ENCODE measurements at regions not wholly inside any gene's neighbourhood (a gene's known extent, or its start where the extent isn't known, plus 50 kb on each side); places are given as distances from the start of the nearest gene placed in this dataset.
"Not testable (repeated sequence)": the region's sequence is repeated elsewhere in the genome, so short reads cannot be mapped to it uniquely, and the experiment has no call there.

DNA sequence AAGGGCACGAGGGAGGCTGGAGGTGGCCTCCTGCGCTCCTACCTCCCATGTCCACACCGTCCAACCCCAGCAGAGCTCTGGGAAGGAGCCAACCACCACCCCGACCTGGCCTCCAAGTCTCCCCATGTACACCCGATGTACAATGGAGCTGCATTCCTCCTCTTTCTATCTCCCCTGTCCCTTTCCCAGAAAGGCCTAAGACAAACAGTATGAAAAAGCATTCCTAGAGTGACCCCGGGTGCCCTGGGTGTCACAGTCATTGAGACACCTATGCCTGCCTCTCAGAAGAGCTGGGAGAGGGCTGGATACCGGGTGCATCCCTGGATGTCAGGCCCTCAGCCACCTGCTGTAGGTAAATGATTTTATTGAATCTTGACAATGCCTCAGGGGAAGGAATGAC is 248.1 kb downstream of the EMX2 start:
- DNase-seq (ENCODE audit: low read depth): no peak

DNA sequence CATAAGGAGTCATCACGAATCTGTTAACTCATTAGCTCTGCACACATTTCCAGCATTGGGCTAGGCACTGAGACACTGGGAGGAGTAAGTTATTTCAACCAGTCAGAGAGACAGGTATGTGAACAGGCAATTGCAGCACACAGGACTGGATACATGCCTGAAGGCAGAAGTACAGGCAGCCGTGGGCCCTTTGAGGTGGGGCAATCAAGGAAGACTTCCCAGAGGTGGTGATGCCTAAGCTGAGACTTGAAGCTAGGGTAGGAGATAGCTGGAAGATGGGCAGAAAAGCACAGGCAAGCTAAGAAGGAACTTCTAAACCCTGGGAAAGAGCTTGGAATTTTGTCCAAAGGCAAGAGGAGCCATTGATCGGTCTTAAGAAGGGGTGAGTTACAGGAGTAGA is 249.7 kb downstream of the EMX2 start:
- no peak for DNase-seq (ENCODE audit: low read depth)

DNA sequence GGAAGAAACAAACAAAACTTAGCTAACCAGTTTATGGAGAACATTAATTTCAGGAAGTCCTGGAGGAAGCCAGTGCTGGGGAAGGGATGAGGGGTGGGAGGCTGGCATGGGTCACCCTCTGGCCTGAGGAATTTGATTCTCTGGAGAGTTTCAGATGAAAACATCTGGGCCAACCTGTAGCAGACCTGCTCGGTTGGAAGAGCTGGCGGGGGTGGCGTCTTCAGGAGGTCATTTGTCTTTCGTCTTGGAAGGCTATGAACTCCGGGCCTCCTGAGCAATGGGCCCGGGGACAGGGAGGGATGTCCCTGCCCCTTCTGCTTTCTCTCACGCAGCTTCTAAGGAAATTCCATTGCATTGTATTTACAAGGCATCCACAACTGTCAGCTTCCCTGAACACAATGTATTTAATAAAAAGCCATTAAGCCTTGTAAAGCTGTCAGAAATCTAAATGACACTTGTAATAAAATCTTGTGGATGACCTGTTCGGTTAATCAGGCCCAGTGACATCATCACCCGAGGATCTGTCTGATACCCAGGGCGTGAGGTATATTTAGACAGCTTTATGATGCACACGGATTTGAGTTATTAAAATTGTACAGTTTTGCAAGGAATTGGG is 250.5 kb downstream of the RAB11FIP2 start:
- DNase-seq (ENCODE audit: low read depth): no peak

DNA sequence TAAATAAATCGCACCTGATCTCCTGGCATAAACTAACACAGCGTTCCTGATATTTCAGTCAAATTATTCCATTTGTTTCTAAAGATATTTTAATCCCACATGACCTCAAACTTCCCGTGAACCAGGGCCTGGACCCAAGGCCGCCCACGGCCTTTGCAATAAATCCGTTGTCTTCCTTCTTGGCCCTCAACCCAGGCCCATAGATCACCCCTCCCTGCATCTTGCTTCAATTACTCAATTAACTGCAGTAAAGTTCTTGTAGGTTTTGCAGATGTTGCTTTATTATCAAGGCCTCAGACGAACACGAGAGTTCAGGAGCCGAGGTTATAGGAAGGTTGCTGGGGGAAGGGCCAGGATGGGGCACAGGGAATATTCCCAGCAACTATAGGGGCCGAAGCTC is 249.4 kb downstream of the RAB11FIP2 start:
- no peak for DNase-seq (ENCODE audit: low read depth)

DNA sequence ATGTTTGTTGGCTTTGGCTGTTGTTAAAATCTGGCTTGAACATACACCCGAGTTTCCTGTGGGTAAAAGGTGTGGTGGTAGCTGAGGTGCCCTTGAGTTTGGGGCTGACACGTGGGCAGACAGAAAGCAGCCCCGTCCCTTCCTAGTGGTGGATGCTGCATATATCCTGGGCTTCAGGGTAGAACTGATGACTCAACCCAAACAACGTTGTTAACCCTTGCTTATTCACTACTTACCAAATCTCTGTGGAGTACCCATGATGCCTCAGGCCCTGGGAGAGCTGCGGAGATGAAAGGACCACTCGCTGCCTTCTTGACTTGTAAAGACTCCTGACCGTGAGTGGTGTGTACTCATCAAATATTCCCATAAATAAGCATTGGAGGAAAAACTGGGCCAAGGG is 245.1 kb downstream of the RAB11FIP2 start:
- DNase-seq (ENCODE audit: low read depth): no peak

DNA sequence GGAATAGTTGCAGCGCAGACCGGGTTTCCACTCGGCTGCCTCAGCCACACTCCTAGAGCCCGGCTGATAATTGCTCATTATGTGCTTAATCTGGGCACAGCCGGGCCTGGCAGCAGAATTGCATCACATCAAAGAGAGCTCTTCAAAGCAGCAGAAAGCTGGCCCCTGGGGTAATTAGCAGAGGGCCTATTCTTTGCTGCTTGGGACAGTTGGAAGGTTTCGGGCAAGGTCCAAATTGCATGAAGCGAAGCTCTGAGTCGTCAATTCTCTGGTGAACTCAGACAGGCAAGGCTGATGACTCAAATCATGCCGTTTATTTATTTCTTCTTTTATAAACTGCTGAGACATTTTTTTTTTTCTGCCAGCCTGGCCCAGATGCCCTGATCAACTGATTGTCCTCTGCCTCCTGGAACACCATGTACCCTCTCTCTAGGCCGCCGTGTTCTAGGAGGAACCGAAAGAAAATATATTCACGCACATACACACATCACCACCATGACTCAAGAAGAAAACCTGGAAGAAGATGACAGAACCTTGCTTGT is 242.2 kb downstream of the RAB11FIP2 start:
- DNase-seq (ENCODE audit: low read depth): no peak

DNA sequence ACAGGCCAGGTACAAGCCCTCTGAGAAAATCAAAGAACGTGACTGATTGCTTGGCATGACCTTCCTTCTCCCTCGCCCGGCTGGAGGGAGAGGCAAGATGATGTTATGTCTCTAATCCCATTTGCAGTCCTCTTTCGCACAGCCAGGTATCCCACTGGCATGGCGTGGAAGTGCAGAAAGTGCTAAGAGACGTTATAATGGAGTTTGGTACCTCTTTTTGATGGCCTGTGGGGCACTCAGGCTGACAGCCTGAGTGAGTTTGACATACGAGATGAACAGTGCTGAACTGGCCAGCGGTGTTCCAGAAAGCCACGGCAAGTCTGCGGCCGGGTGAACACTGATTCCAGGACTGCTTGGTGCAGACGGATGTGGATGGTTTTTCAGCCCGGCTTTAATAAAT is 241.6 kb downstream of the RAB11FIP2 start:
- DNase-seq (ENCODE audit: low read depth): no peak

DNA sequence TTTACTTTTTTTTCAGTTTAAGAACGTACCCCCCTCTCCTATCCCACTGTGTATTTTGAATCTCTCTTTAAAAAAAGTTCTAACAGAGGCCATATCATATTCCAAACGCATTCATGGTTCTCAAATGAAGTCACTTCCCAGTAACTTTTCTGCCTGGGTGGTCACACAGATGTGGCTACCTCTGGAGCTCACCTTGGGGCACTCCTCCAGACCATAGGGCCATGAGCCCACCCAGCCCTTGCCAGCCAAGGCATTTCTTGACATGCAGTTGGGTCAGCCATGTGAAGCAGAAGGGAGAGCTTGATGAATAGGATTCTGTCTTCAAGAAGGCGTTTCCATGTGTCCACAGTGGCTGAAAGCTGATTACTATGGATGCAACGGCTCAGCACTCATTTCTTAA is 239.3 kb downstream of the RAB11FIP2 start:
- DNase-seq (ENCODE audit: low read depth): no peak

DNA sequence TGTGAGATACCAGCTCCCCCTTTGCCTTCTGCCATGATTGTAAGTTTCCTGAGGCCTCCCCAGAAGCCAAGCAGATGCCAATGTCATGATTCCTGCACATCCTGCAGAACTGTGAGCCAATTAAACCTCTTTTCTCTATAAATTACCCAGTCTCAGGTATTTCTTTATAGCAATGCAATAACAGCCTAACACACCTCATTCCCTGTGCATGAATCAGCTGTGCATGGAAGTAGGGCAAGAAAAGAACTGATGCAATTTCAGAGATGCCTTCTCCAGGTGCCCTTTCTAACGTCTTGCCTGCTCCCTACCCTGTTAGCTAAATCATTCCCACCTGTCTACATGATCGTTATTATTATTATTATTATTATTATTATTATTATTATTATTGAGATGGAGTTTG is 230.9 kb downstream of the RAB11FIP2 start:
- DNase-seq (ENCODE audit: low read depth): not testable (repeated sequence)

DNA sequence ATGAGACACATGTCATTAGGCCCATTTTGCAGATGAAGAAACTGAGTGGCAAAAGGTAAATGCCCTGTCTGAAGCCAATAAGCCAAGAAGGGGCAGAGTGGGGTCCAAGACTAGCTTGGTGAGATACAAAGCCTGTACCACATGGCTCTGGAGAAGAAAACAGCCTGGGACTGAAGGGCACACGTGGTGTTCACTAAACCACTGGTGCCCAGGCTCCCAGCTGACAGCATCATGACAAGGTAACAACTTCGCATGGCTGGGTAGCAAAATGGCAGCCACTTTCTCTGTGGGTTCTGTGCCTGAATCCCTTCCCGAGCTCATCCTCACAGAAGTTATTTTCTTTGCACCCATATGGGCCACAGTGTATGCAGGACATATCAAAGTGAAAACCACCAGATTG is 229.6 kb downstream of the RAB11FIP2 start:
- DNase-seq (ENCODE audit: low read depth): no peak

DNA sequence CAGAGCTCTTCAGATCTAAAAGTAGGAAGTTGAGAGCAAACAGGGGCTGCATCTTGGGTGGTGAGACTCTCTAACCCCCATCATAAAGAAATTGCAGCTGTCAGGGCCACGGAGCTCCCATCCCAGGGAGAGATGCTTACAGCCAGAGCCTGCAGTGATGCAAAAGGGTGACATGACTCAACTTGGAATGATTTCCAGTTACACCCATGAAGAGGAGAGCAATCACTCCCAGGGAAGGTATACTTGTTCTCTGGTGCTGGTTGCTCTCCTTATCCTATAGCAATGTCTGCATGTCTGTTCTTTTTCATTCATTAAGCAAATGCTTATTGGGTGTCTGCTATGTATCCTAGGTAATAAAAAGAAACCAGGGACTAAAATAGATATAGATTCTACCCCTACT is 228.0 kb downstream of the RAB11FIP2 start:
- DNase-seq (ENCODE audit: low read depth): no peak

DNA sequence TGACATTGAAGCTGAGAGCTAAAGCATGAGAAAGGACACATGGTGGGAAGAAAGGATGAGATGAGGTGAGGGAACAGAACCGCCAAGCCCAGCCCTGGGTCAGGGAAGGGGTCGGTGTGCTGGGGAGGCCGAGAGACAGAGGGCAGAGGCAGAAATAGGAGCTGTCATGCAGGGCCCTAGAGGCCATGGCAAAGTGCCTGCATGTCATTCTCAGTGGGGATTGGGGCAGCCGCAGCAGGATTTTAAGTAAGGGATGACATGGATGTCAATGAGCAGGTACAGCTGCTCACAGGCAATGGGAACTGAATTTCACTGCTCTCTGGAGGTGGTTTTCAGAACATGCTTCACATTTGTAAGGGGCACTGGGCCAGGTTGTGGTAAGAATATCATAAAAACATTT is 227.4 kb downstream of the RAB11FIP2 start:
- DNase-seq (ENCODE audit: low read depth): no peak

DNA sequence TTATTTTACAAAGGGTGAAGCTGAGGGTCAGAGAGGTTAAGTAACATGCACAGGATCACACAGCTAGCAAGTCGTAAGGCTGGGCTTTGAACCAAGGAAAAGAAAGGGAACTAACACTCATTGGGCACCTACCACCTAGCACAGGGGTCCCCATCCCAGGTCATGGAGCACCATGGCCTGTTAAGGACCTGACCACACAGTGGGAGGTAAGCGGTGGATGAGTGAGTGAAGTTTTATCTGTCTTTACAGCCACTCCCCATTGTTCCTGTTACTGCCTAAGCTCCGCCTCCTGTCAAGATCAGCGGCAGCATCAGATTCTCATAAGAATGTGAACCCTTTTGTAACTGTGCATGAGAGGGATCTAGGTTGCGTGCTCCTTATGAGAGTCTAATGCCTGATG is 222.8 kb downstream of the RAB11FIP2 start:
- DNase-seq (ENCODE audit: low read depth): no peak

DNA sequence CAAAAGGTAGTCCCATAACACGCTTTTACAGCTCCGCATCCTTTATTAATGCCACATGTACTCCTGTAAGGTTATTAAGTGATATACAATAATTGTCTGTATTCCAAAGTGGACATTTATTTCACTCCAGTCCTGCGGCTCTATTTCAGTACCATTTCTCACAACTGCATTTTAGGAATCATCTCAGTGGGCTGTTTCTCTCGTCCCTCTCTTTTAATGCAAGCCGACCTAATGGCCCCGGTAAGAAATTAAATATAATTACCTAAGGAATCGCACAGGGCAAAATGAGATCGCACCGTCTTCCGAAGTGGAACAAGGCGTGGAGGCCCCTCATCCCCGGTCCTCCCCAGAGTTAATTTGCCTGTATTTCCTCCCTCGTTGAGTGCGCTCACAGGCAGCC is 216.5 kb downstream of the RAB11FIP2 start:
- DNase-seq (ENCODE audit: low read depth): no peak

DNA sequence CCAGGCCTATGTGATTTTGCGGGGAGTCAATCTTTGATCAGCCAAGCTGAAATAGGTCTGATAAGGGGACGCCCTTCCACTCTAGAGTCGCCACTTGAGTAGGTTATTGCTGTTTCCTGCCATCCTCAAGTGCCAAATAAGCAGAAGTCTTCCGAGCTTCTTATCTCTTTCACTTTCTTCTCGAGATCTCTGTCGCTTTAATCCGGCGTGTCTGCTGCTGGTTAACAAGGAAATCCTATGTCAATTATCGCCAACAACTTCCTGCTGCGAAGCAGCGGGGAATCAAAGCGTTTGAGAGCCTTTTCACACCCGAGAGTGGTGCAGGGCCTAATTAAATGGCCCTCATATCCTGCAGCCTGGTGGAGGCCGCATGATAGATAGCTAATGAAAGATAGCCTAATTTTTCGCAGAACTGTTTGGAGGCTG is 215.9 kb downstream of the RAB11FIP2 start:
- no peak for DNase-seq (ENCODE audit: low read depth)

DNA sequence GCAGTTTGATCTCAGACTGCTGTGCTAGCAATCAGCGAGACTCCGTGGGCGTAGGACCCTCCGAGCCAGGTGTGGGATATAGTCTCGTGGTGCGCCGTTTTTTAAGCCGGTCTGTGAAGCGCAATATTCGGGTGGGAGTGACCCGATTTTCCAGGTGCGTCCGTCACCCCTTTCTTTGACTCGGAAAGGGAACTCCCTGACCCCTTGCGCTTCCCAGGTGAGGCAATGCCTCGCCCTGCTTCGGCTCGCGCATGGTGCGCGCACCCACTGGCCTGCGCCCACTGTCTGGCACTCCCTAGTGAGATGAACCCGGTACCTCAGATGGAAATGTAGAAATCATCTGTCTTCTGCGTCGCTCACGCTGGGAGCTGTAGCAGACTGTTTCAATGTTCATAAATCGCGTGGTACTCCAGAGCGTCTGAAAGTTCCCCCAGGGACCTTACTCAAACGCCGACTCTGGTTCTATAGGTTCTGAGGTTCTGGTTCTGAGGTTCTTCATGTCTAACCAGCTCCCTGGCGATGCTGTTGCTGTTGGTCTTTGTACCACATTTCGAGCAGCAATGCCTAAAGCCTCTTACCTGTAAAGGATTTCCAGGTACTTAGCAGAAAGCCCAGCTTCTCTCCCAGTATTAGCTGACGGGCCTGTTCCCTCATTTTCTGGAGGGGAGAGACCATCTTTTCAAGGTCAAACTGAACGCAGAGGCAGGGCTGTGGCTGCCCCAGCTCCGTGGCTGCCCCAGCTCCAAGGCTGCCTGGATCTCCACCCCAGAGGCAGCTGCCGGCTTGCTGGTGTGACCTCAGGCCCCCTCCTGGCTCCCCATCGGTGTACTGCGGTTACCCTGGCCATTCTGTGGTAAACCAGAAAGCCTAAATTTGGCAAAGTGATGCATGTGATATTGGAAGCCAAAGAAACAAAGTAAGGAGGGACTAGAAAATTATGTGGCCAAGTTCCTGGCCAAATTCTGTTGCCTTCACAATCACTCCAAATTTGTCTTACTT is 207.9 kb downstream of the RAB11FIP2 start:
- not testable (repeated sequence) for DNase-seq (ENCODE audit: low read depth)

DNA sequence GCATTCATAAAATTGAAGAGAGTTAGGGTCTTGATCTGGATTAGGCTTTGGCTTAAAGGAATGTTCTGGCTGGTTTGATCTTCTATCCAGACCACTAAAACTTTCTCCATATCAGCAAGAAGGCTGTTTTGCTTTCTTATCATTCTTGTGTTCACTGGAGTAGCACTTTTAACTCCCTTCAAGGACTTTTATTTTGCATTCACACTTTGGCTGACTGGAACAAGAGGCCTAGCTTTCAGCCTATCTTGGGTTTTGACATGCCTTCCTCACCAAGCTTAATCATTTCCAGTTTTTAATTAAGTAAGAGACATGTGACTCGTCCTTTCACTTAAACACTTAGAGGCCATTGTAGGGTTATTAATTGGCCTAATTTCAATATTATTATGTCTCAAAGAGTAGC is 190.3 kb downstream of the RAB11FIP2 start:
- DNase-seq (ENCODE audit: low read depth): not testable (repeated sequence)

DNA sequence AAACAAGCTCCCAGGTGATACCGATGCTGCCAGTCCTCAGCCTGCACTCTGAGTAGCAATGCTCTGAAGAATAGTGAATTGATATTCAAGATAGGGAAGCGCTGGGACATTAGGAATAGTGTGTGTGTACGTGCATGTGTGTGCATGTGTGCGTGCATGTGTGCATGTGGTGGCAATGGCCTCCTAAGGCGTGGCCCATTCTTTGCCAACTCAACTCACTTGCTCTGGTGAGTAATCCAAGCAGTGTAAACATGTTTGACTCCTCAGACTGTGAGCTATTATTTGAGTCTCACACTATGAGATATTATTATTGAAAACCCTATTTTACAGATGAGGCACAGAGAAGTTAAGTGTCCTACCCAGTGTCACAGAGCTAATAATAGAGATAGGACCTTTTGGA is 186.6 kb downstream of the RAB11FIP2 start:
- no peak for DNase-seq (ENCODE audit: low read depth)

DNA sequence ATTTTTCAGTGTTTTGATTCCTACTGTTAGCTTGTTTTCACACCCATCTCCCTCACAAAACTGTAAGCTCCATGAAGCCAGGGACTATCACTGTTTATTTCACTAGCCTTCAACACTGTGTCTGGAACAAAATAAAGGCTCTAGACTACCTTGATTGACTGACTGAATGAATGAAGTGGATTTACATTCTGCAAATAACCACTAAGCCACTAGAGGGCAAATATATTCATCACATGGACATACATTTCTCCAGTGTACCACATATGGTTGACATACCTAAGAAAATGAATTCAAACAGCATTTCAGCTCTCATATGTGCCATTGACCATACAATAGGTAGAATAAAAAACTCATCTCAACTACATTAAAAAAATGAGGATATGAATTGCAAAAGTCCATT is 185.9 kb downstream of the RAB11FIP2 start:
- DNase-seq (ENCODE audit: low read depth): peak; percentile 43

DNA sequence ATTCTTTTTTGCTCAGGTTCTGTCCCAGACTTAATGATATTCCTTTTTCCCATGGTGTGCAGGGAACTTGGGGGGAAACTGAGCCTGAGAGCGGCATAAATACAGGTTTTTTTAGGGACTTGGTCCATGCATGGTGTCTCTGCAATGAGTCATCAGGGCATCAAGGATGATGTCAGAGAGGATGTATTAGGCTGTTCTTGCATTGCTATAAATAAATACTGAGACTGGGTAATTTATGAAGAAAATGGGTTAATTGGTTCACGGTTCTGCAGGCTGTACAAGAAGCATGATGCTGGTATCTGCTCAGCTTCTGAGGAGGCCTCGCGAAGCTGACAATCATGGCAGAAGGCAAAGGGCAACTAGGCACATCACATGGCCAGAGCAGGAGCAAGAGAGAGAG is 185.4 kb downstream of the RAB11FIP2 start:
- peak; percentile 9 for DNase-seq (ENCODE audit: low read depth)

DNA sequence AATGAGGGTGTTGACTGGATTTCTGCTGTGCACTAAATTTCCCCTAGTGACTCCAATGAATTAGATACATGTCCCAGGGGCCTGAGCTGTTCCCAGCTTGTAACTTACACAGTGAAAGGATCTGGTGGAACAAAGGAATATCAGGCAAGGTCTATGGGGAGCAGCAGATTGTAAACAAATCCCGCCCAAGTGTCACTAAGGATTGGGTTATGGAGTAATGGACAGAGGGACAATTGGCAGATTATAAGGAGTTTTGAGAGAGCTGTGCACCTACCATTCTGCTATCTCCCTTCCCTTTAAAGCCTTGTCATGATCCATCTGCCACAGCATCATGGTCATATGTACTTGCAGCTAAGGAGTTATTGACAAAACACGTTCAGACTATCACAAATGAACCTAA is 183.0 kb downstream of the RAB11FIP2 start:
- DNase-seq (ENCODE audit: low read depth): no peak

DNA sequence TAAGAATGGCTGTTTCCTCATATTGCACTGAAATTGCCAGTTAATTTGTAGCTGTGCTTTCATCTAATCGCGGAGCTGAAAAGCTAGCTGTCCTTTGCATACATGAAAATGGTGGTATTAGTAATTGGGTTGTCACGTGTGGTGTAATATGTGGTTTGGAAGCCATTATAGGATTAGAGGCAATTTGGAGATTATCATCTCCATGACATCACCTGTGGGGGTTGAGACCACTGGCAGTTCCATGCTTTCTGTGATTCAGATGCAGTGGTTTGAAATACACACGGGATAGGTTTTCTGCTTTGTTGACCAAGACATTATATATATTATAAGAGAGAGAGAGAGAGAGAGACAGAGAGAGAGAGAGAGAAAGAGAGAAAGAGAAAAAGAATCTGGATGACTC is 180.8 kb downstream of the RAB11FIP2 start:
- DNase-seq (ENCODE audit: low read depth): no peak

DNA sequence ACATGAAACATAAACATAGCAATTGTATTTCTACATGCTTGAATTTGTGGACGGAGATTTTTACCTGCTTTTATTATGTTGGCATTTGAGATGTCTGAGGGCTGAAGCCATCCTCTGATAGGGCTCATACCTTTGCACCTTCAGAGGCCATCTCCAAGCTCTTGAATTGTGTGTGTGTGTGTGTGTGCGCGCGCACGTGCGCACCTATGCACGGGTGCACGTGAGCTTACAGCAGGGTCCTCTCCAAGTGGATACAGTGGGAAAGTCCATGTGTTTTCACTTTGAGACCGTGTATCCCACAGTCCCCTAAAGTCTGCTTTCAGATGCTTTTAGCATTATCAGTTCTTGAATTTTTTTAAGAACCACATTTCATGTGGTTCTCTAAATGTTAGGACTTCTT is 178.6 kb downstream of the RAB11FIP2 start:
- no peak for DNase-seq (ENCODE audit: low read depth)

Measured in iris pigment epithelial cell (primary cell).